ENCODE measurements at regions not wholly inside any gene's neighbourhood (a gene's known extent, or its start where the extent isn't known, plus 50 kb on each side); places are given as distances from the start of the nearest gene placed in this dataset.

DNA sequence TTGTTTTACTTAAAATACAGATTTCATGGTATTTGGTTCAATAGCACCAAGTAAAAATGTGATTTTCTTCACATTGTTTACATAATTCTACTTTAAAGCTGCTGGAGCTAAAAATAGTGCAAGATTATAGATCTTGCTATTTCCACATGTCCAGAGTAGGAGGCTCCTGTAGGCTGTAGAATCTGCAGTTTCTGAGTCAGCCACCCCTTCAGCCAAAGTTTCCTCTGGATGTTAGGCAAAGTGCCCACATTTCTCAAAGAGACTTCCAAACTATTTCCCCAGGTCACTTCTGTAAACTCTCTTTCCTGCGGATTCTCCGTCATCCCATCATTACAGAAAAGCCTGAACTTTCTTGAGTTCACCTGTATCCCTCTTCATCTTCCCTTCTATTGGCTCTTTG lies 342.5 kb upstream of the FSTL5 start:
- Histone ChIP-seq H3K4me3 (no peak overlapping the region), H3K4me1 (no peaks in the 10 kb centered on the region), H3K27ac (no peak overlapping the region), H3K36me3 (no peaks in the 10 kb centered on the region), H3K9me3 (no peaks in the 10 kb centered on the region), H3K27me3 (no peaks in the 10 kb centered on the region)
- no peak for ATAC-seq
- no peak for DNase-seq
- WGBS, 2 donors, result 55 to 59% methylated on average over 2 of the region's 2 CpGs
- TF ChIP-seq, protein P1, sequence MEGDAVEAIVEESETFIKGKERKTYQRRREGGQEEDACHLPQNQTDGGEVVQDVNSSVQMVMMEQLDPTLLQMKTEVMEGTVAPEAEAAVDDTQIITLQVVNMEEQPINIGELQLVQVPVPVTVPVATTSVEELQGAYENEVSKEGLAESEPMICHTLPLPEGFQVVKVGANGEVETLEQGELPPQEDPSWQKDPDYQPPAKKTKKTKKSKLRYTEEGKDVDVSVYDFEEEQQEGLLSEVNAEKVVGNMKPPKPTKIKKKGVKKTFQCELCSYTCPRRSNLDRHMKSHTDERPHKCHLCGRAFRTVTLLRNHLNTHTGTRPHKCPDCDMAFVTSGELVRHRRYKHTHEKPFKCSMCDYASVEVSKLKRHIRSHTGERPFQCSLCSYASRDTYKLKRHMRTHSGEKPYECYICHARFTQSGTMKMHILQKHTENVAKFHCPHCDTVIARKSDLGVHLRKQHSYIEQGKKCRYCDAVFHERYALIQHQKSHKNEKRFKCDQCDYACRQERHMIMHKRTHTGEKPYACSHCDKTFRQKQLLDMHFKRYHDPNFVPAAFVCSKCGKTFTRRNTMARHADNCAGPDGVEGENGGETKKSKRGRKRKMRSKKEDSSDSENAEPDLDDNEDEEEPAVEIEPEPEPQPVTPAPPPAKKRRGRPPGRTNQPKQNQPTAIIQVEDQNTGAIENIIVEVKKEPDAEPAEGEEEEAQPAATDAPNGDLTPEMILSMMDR (IDR thresholded peaks at IDR 0.05), result no peak
- intact Hi-C loops (cut with DNase I), result loop anchor here in 1 of 10 donors (10.0 kb wide), 1 partner anchor 819 kb away; no protein-coding TSS in a partner anchor

DNA sequence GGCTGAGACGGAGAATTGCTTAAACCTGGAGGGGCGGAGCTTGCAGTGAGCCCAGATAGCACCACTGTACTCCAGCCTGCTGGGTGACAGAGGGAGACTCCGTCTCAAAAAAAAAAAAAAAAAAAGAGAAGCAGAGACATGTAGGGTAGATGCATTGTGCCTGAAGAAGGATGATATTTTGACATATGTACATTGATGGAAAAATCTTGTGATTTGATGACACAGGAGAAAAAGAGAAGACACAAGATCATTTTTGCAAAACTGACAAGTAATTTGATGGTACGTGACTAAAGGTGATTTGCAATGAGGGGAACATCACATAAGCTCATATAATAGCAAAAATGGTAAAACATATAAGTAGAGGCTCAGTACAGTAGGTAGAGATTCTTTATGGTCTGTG lies 340.1 kb upstream of the FSTL5 start:
- Histone ChIP-seq H3K4me1 (no peaks in the 10 kb centered on the region), H3K4me3 (no peak overlapping the region), H3K36me3 (no peaks in the 10 kb centered on the region), H3K9me3 (no peaks in the 10 kb centered on the region), H3K27me3 (no peaks in the 10 kb centered on the region), H3K27ac (no peak overlapping the region)
- ATAC-seq, result no peak
- WGBS, 2 donors, result 89 to 94% methylated on average over 4 of the region's 4 CpGs
- intact Hi-C loops (cut with DNase I), result loop anchor here in 1 of 10 donors (10.0 kb wide), 1 partner anchor 821 kb away; no protein-coding TSS in a partner anchor
- TF ChIP-seq, protein P1 (IDR thresholded peaks at IDR 0.05), result no peak
- DNase-seq, result no peak

DNA sequence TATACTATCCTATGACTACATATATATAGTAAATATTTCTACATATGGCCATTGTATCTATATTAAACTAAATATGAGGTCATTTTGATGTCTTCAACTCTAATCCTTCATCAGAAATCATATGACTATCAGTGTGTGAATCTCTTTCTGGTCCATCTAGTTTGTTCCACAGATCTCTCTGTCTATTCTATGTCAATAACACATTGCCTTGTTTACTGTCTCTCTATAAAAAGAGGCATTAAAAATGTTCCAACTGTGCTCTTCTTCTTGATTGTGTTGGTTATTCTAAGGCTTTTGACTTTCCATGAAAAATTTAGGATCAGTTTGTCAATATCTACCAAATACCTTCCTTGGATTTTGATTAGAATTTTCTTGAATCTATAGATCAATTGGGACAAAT lies 338.3 kb upstream of the FSTL5 start:
- H3K4me1 ChIP-seq, result peaks cover 0 to 5% (median 0%) of the 10 kb centered on the region in 9 donors
- no peak overlapping the region for H3K4me3 ChIP-seq
- H3K27me3 ChIP-seq, result no peaks in the 10 kb centered on the region
- H3K27ac ChIP-seq, result no peak overlapping the region
- intact Hi-C loops (cut with DNase I), result loop anchor here in 1 of 10 donors (10.0 kb wide), 1 partner anchor 823 kb away; no protein-coding TSS in a partner anchor
- TF ChIP-seq, protein P1 (IDR thresholded peaks at IDR 0.05), result no peak
- ATAC-seq (no peak), DNase-seq (no peak)
- H3K9me3 ChIP-seq, result no peaks in the 10 kb centered on the region
- no peaks in the 10 kb centered on the region for H3K36me3 ChIP-seq

DNA sequence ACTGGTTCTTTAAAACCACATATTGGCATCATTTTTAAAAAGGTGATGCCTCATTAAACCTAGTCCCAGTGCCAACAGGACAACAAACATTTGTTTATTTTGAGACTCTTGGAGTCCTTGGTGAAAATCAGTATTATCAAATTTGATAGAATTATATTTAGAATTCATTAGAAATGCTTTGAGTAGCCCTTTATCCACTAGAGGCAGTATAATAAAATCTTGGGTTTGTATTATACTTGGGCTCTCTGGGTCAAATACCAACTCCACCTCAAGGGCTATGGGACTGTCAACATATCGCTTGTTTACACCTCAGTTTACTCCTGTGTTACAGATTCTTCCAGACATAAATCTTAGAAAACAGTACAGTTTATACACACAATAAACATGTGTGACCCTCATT lies 335.7 kb upstream of the FSTL5 start:
- H3K36me3 ChIP-seq, result no peaks in the 10 kb centered on the region
- H3K4me3 ChIP-seq, result no peak overlapping the region
- no peak overlapping the region for H3K27ac ChIP-seq
- no peaks in the 10 kb centered on the region for H3K9me3 ChIP-seq
- intact Hi-C loops (cut with DNase I), result loop anchor here in 9 of 10 donors (2.0 to 10.0 kb wide), 9 partner anchors 538 to 1053 kb away; partner anchors contain the start of gene NPY1R (in 5 of the 9)
- WGBS, 2 donors, result 74 to 84% methylated on average over 1 of the region's 1 CpG
- TF ChIP-seq, protein P1 (IDR thresholded peaks at IDR 0.05), result peak in 7 of 9 donors; percentile 6 to 35 (median 27)
- ATAC-seq (no peak), DNase-seq (no peak)
- H3K27me3 ChIP-seq, result no peaks in the 10 kb centered on the region
- H3K4me1 ChIP-seq, result peaks cover 0 to 5% (median 0%) of the 10 kb centered on the region in 9 donors

All from heart right ventricle (tissue), 16 donors.